ENCODE measurements at regions not wholly inside any gene's neighbourhood (a gene's known extent, or its start where the extent isn't known, plus 50 kb on each side); places are given as distances from the start of the nearest gene placed in this dataset.

GRCh38 chr4:83699358-83699757 is 163.4 kb downstream of the GPAT3 start:
- TF ChIP-seq SP1 (IDR thresholded peaks at IDR 0.05): no peak
- TF ChIP-seq SUZ12 (IDR thresholded peaks at IDR 0.05): no peak
- TF ChIP-seq FOXM1 (IDR thresholded peaks at IDR 0.05; ENCODE audit: borderline replicate concordance): no peak
- TF ChIP-seq NFRKB (IDR thresholded peaks at IDR 0.05): no peak
- no peak for TF ChIP-seq CTBP1 (IDR thresholded peaks at IDR 0.05; ENCODE audit: borderline replicate concordance)
- no peak for TF ChIP-seq FOXK2 (IDR thresholded peaks at IDR 0.05)
- no peak for TF ChIP-seq ELF4 (IDR thresholded peaks at IDR 0.05)
- no peak for TF ChIP-seq LEF1 (IDR thresholded peaks at IDR 0.05; ENCODE audit: borderline replicate concordance)
